DMS 273 (cell line): ENCODE measurements at regions not wholly inside any gene's neighbourhood (a gene's known extent, or its start where the extent isn't known, plus 50 kb on each side); places are given as distances from the start of the nearest gene placed in this dataset.
"Not testable (repeated sequence)": the region's sequence is repeated elsewhere in the genome, so short reads cannot be mapped to it uniquely, and the experiment has no call there.

ENCODE experiments used
- DNase-seq: peaks from one replicate; lab custom pipeline; 2025; ENCODE audit not compliant: unreplicated experiment; lab: John Stamatoyannopoulos, UW

DNA sequence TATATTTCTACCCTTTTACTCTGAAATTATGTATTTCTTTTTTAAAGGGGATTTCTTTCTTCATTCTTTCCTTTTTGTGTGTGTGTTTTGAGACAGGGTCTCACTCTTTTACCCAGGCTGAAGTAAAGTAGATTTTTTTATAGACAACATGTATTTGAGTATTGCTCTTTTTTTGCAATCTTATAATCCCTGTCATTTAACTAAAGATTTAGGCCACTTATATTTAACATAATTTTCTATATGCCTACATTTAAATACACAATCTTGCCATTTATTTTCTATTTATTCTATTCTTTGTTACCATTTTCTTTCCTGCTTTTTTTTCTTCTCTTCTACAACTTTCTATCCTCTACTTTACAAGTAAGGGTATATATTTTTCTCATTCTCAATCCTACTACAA, 416.0 kb upstream of the IRX2 start:
- DNase-seq: no peak

DNA sequence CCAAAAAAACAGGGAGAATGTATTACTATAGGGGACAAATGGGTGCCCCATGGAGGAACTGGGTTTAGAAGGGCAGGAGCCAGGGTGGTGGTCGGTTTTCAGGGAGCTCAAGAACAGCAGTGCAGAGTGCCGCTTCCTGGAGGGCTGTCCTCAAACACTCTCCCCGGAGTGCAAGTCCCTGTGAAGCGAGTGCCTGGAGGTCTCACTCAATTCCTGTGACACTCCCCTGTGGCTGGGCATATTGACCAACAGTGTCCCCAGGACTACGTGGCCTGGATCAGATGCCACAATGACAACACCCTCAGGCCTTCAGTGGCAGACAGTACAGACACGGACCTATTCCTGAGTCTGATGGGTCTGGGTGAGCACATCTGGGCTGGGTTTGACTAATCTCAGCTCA, 412.1 kb upstream of the IRX2 start:
- no peak for DNase-seq

DNA sequence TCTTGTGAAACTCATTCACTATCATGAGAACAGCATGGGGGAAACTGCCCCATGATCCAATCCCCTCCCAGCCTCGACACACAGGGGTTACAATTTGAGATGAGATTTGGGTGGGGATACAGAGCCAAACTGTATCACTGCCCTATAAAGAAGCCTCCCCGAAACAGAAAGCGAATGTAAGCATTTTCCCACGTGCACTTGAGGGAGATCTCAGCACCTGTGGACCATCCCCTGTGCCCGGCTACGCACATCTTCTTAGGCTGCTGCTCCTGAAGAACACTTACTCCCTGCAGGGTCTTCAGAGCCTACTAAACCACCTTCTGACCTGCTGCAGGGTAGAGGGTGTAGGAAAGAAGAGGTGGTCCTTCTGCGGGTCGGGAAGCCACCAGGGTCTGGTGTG, 410.2 kb upstream of the IRX2 start:
- no peak for DNase-seq

DNA sequence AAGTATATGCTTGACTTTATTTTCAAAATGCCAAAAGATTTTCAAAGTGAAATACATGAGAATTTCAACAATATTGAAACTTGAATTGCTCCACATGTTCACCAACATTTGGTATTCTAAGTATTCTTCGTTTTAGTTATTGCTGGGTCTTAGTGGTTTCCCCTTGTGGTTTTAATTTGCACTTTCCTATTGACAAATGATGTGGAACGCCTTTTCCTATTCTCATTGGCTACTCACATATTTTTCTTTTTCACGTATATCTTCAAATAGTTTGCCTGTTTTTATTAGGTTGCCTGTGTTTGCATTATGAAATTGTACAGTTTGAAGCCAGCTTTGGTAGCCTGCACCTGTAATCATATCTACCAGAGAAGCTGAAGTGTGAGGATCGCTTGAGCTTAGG, 405.7 kb upstream of the IRX2 start:
- DNase-seq: no peak

DNA sequence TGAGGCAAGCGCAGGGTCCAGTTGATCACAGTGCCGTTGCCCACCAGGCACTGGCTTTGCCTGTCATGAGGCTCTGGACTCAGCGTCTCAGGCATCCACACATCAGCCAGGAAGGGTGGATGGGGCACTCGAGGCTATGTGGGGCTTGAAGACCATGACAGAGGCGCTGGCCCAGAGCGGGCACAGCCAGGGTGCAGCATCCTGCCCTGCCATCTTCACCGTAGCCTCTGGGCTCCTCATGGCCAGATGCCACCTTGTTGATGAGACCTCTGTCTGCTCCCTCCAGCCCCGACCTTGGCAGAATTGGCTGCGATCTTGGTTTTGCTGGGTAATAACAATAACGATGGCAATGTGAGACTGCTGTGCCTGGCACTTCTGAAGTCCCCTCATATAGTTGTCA, 404.2 kb upstream of the IRX2 start:
- no peak for DNase-seq

DNA sequence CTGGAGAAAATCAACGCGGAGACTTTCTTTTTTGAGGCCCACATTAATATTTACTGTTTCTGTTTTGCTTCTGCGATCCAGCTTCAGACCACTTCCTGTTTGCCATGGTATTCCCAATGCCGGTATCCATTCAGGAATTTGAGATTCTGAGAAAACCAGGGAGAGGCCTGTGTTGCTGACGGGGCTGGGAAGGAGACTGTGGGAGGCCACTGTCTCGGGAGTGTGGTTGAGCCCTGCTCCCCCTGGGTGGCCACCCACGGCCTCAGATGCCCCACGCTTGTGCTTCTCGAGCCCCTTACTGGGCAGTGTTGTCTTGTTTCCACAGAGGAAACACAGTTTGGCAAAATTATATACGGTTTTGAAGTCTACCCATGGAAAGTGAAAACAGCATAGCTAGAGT, 403.6 kb upstream of the IRX2 start:
- DNase-seq: no peak

DNA sequence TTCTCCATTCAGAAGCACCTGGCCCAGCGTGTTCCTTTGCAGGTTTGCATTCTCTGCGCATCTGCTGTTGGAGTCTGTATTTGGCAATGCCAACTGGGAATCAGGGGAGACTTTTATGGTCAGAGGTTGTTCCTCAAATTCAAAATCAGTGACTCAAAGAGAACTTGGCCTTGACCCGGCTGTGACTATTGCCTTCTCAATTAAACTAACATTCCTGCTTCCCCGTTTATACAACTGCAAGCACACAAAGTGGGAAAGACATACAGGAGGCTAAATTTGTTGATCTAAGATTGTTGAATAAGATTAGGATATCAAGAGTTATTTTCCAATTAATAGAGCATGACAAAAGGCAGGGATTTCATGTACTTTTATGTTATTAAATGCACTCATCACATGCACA, 402.4 kb upstream of the IRX2 start:
- DNase-seq: no peak

DNA sequence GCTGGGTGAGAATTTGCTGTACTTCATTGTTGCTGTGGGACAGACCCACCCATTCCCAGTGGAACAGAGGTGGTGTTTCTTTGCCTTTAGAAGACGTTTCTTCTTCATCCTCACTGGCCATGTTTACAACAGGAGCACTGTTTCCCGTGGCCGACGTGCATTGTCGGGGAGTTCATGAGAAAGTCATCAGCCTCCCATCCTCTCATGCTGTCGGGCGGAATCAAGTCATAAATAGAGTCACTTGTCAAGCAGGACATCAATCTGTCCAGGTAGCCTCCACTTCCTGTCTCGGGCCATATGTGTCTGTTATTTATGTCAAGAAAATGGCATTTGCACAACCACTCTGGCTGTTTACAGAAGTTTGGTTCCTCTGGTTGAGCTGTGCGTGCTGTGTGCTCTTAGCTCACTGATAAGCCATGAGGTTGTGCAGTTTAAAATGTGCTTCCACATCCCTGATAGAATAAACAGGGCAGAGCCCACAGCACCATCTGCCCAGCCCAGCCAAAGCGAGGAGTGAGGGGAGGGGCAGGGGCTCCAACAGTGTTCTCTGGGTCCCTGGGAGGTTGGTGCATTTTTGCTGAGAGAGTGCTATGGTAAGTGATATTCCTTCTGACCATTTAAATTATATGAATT, 401.9 kb upstream of the IRX2 start:
- no peak for DNase-seq

DNA sequence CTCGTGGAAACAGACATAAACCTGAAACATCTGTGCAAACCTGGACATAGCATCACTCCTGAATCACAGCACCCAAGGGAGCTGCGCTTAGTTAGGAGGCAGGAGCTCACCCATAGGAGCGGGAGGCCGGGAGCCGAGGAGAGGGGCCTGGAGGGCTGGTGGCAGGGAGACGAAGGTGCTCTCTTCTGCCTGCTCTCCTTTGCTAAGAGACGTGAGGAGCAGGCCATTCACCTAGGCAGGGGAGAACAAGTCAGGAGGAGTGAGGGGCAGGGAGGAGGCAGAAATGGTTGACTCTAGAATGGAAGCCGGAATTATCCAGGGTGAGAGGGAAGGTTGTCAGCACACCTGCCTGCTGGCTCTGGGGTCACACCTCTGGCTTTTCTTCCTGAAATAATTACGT, 398.4 kb upstream of the IRX2 start:
- DNase-seq: no peak

DNA sequence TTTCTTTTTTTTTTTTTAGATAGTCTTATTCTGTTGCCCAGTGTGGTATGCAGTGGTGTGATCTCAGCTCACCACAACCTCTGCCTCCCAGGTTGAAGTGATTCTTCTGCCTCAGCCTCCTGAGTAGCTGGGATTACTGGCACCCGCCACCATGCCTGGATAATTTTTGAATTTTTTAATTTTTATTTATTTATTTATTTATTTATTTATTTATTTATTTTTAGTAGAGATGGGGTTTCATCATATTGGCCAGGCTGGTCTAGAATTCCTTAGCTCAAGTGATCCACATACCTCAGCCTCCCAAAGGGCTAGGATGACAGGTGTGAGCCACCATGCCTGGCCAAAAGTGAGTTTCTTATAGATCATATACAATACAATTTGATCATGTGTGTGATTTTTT, 395.9 kb upstream of the IRX2 start:
- not testable (repeated sequence) for DNase-seq

DNA sequence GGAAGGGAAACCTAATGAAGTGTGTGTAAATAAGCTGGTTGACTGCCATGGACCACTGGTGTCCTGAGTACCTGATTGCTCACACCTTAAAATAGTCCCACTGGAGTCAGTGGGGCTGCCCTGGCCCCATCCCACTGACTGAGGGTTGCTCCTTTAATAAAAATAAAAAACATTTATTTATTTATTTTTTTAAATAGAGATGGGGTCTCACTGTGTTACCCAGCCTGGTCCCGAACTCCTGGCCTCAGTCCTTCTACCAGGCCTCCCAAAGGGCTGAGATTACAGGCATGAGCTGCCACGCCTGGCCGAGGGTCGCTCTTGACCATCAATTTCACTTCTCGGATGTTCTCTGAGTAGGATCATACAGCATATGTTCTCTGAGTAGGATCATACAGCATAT, 394.2 kb upstream of the IRX2 start:
- no peak for DNase-seq

DNA sequence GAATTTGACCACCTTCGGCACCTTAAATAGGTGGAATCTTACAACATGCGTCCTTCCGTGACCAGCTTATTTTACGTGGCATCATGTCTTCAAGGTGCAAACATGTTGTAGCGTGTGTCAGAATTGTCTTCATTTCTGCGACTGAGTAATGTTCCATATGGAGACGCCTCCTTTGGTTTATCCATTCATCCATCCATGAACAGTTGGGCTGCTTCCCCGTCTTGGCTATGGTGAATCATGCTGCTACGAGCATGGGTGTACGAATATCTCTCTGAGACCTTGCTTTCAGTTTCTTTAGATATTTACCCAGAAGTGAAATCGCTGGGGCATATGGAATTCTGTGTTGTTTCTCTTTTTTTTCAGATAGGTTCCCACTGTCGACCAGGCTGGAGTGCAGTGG, 391.9 kb upstream of the IRX2 start:
- no peak for DNase-seq

DNA sequence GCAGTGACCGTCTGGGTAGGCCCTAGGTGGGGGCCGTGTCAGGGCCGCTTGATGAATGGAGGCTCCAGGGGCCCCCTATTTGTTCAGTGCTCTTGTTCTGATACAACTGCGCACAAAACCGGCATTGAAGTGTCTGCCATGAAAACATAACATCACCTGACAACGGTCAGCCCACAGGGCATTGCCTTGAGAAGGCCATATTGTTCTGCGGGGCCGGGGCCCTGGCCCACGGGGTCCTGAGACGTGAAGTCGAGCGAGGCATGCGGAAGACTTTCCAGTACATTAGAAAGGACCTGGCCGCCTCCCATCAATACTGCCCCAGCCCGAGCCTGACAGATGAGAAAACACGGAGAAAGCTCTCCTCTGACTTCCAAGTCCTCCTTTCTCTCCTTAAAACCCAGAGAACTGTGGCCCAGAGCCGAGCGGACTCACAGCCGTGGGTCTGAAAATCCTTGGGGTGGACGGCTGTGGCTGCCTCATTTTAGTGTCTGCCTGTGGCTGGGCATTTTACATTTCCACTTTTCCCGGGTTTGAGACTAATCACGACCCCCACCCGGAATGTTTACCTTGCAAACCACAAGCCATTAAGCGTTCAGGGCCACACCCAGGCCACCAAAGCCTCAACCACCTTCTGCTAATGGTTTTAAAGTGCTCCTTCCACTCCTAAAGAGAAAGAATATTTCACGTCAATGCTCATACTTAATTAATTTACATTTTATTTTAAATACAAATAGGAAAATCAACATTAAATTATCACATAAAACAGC, 391.0 kb upstream of the IRX2 start:
- no peak for DNase-seq

DNA sequence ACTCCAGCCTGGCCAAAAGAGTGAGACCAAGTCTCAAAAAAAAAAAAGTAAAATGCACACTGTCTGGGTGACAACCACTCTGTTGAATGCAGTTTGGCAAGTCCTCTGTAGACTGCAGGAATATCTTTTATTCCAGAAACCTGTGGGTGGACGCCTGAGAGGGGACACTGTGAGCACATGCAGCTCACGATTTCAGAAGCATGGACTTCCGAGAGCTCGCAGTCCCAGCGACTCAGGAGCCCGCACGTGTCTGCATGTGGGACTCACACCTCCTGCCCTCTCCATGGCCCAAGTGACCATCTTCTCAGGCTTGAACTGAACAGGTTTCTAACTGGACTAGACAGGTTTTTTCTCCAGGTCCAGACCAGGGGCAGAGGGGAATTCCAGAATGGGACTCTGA, 388.6 kb upstream of the IRX2 start:
- no peak for DNase-seq

DNA sequence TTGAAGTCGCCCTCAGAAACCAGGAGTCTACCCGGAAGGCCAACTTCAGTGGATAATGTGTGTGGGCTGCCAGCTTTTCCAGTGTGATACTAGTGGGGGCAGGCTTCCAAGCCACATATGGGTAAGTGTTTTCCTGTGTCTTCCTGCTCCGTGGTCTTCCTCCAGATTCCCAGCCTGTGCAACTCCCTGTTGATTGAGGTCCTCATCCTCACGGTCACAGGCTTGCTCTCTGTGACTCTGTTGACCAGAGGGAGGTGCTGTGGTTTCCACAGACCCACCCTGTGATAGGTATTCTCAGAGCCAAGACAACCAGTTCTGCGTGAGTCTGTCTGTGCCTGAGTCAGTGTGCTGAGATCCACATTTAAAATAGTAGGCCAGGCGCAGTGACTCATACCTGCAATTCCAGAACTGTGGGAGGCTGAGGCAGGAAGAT, 388.0 kb upstream of the IRX2 start:
- DNase-seq: no peak

DNA sequence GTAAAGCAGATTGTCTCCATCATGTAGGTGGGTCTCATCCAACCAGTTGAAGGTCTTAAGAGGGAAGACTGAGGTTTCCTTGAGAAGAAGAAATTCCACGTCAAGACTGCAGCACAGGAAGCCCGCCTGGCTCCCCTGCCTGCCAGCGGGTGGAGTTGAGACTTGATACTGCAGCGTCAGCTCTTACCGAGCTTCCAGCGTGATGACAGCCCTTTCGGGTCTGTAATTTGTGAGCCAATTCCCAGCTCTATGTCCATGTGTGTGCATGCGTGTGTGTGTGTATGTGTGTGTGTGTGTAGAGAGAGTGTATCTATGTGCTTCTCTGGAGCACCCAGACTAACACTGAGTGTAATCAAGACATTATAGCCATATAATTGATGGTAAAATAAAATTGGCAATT, 379.7 kb upstream of the IRX2 start:
- no peak for DNase-seq

DNA sequence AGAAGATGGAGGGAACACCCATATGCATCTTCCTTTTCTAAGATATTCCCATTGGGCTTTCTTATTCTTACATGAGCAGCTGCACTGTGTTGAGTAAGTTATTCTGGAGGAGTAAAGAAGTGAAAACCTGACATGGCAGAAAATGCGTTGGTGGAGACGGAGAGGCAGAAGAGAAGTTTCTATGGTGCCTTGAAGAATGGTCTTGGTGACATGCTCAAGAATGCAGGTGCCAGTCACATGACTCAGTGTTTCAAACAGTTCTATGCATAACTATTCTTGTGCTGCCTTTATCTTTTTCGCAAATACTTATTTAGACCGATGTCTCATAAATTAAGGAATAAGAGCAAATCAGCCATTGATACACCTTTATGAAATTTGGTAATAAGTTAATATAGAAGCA, 377.8 kb upstream of the IRX2 start:
- no peak for DNase-seq

DNA sequence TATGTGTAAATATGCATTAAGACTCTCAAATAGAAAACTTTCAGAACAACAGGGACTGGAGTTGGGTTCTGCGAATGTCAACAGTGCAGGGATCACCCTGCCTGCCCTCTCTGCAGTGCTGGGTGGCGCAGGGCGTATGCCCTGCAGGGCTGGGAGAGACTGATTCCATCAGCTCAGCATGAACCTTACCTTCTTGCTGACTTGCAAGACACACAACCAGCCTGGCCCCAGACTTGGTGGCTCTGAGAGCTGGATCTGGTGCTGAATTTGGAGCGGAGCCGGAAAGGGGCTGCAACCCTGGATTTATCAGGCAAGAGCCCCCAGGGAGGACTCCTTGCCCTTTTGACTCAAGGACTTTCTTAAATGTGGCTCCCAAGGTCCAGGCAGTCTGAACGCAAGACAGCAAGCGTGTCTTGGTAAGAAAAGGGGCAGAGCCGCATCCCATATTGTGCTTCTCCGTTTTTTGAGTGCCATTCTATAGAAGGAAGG, 376.0 kb upstream of the IRX2 start:
- no peak for DNase-seq

DNA sequence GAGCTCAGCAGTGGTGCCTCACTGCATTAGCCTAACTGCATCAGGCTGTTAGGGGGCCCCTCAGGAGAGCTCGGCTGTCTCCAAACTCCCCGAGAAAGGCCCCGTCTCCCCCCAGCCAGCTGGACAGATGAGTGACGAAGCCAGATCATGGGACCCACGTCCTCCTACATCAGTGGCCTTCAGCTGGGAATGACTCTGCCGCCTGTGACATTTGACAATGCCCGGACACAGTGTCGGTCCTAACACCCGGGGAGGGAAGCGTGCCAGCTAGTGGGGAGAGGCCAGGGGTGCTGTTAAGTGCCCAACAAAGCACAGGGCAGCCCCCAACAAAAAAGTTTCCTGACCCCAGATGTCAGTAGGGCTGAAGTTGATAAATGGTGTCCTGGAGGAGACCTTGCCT, 375.2 kb upstream of the IRX2 start:
- DNase-seq: no peak

DNA sequence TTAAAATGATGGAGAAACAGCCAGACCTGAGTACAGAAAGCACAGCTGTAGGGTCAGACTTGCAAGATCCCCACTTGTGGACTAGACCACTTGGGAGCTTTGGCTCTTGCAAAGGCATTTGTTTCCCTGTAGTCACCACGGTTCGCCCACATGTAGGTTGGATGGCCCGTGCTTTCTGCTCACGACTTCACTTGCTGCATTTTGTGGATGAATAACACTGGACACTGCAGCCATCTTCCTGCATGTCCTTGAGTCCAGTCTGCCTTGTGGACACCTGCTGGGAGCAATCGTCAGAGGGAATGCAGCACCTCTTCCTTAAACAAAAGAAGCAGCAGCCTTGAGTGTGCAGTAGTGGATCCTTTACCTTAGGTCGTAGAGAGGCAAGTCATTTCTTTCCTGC, 372.9 kb upstream of the IRX2 start:
- no peak for DNase-seq

DNA sequence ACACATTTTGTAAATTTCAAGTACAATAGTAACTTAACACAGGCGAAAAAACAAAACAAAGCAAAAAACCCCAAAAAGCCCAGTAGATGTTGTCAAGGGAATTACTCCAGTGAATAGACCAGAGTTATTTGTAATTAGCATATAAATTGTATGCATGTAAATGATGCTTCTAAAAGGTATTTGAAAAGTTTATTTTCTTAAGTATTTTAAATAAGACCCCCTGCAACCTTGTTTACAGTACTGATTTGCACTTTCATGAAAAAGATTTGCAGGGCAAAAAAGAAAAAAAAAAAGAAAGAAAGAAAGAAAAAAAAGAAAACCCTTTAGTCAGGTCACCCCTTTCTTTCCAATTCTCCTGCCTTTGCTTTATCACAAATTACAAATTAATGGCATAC, 372.3 kb upstream of the IRX2 start:
- DNase-seq: no peak

DNA sequence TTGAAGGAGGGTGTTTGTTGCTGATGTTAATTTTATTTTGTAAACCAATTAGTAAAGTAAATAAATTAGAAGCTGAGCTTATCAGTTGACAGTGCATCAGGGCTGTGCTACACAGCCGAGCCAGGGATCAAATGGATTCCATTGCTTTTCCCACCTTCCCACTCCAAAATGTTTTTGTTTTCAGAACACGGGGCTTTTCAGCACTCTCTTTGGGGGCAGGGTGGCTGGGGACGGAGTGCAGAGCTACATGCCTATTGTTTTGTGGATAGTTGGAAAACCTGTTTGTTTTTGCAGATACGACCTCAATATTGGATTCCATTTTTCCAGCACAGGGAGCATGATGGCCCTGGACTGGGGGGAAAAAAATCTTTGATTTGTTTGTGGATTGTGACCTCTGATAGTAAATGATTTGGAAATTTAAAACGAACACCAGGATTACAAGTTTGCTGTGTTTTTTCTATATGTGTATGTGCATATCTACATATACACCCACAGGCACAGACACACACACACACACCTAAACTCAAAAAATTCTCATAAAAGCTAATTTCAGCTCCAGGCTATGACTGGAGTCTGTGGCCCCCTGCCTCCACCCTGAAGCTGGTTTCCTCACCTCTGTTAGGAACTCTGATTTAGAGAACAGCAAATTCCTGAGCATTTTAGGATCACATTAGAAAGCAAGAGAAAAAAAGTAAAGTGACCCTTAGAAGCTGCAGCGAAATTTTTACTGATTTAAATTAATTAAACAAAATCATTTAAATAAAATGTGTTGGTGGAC, 371.7 kb upstream of the IRX2 start:
- DNase-seq: no peak
